Peyer's patch (tissue), 4 donors: ENCODE measurements at regions not wholly inside any gene's neighbourhood (a gene's known extent, or its start where the extent isn't known, plus 50 kb on each side); places are given as distances from the start of the nearest gene placed in this dataset.

Source experiments
- POLR2A ChIP-seq, 2 donors: fragments of 450-650 bp; IDR thresholded peaks; one replicate each; pipeline ENCODE4 v1.5.1; 2017; ENCODE audit warnings: antibody characterized with exemption in 2 of 2, mild to moderate bottlenecking in 2 of 2, moderate library complexity in 2 of 2
- TF ChIP-seq, protein P1 (sequence below), 6 experiments: fragments of 450-650 bp in 4 of 6; fragments of 200-600 bp in 2 of 6; sonication (generic) in 1 of 6; IDR thresholded peaks; one replicate each; pipeline ENCODE4 v1.5.1; 2017 to 2019; ENCODE audit warnings: antibody characterized with exemption in 6 of 6, mild to moderate bottlenecking in 3 of 6, moderate library complexity in 1 of 6

DNA sequence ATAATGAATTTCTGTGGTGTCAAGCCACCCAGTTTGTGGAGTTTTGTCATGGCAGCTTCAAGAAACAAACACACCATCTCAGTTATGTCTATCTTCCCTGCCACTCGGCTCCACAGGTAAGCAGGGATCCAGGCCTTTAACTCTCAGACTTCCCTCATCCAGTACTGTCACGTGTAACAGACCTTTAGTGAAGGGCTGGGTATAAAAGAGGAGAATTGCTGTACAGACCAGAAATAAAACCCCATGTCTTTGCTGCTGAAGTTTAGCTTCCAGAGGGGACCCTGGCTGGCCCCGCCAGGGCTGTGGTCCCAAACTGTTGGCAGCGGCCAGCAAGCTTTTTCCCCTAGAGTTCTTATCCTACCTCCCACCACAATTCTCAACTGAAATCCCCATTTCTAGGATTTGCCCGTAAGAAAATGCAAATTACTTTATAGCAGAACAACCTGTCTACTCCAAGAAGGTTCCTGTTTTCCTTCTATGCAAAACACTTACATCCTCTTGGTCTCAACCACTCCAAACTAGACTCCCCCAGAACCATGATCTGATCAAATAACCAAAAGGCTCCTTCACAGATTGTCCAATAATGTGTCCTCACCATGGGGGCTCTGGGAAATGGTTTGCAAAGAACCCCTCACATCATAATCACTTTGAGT, 438.0 kb upstream of the ID2 start:
- TF ChIP-seq, protein P1, sequence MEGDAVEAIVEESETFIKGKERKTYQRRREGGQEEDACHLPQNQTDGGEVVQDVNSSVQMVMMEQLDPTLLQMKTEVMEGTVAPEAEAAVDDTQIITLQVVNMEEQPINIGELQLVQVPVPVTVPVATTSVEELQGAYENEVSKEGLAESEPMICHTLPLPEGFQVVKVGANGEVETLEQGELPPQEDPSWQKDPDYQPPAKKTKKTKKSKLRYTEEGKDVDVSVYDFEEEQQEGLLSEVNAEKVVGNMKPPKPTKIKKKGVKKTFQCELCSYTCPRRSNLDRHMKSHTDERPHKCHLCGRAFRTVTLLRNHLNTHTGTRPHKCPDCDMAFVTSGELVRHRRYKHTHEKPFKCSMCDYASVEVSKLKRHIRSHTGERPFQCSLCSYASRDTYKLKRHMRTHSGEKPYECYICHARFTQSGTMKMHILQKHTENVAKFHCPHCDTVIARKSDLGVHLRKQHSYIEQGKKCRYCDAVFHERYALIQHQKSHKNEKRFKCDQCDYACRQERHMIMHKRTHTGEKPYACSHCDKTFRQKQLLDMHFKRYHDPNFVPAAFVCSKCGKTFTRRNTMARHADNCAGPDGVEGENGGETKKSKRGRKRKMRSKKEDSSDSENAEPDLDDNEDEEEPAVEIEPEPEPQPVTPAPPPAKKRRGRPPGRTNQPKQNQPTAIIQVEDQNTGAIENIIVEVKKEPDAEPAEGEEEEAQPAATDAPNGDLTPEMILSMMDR (IDR thresholded peaks at IDR 0.05) = no peak
- no peak for TF ChIP-seq POLR2A (IDR thresholded peaks at IDR 0.05)
